SK-N-SH (cell line): ENCODE measurements at regions not wholly inside any gene's neighbourhood (a gene's known extent, or its start where the extent isn't known, plus 50 kb on each side); places are given as distances from the start of the nearest gene placed in this dataset.

Experiments
- CHD2 ChIP-seq: fragments of 150-350 bp; IDR thresholded peaks from 2 replicates; pipeline ENCODE4 v1.6.1; 2018; ENCODE audit warnings: low read length; ENCODE audit not compliant: partially characterized antibody
- CTCF ChIP-seq: fragments of 200-600 bp; sonication (generic); IDR thresholded peaks from 2 replicates; pipeline ENCODE4 v1.6.1; 2017; ENCODE audit warnings: antibody characterized with exemption, mild to moderate bottlenecking, moderate library complexity
- ELF1 ChIP-seq: IDR thresholded peaks from 2 replicates; pipeline ENCODE4 v1.4.0; 2012
- FOXJ3 ChIP-seq: sonication (generic); formaldehyde crosslinking; IDR thresholded peaks from 2 replicates; pipeline ENCODE4 v1.5.1; 2020; ENCODE audit warnings: mild to moderate bottlenecking, missing genetic modification reagents
- FOXM1 ChIP-seq: IDR thresholded peaks from 2 replicates; pipeline ENCODE4 v1.4.0; 2012; ENCODE audit warnings: low read depth, mild to moderate bottlenecking
- GATA2 ChIP-seq: sonication (generic); formaldehyde crosslinking; IDR thresholded peaks from 2 replicates; pipeline ENCODE4 v1.5.0; 2020; ENCODE audit warnings: mild to moderate bottlenecking, missing genetic modification reagents
- MAX ChIP-seq: IDR thresholded peaks from 2 replicates; pipeline ENCODE4 v1.4.0; 2012; ENCODE audit warnings: low read depth
- MEF2A ChIP-seq: IDR thresholded peaks from 2 replicates; pipeline ENCODE4 v1.4.0; 2012; ENCODE audit warnings: low read depth, borderline replicate concordance
- NRF1 ChIP-seq: IDR thresholded peaks from 2 replicates; pipeline ENCODE4 v1.6.1; 2012; ENCODE audit warnings: low read depth, mild to moderate bottlenecking, low read length
- POLR2AphosphoS5 ChIP-seq: IDR thresholded peaks from 2 replicates; pipeline ENCODE4 v1.6.1; 2012; ENCODE audit warnings: low read depth, low read length
- RAD21 ChIP-seq: IDR thresholded peaks from 2 replicates; pipeline ENCODE4 v1.6.1; 2012; ENCODE audit warnings: mild to moderate bottlenecking, low read length
- REST ChIP-seq: IDR thresholded peaks from 2 replicates; pipeline ENCODE4 v1.6.1; 2012; ENCODE audit warnings: mild to moderate bottlenecking, low read depth, low read length, moderate library complexity
- RFX5 ChIP-seq: IDR thresholded peaks from 2 replicates; pipeline ENCODE4 v1.6.1; 2012; ENCODE audit warnings: mild to moderate bottlenecking, improper control_type of control experiment, low read length
- SIN3A ChIP-seq: IDR thresholded peaks from 2 replicates; pipeline ENCODE4 v1.6.1; 2012; ENCODE audit warnings: low read depth, mild to moderate bottlenecking, low read length, moderate library complexity, borderline replicate concordance
- TAF1 ChIP-seq: IDR thresholded peaks from 2 replicates; pipeline ENCODE4 v1.6.1; 2012; ENCODE audit warnings: low read depth, mild to moderate bottlenecking, low read length, moderate library complexity, borderline replicate concordance
- TCF12 ChIP-seq: IDR thresholded peaks from 2 replicates; pipeline ENCODE4 v1.4.0; 2012
- TEAD4 ChIP-seq: IDR thresholded peaks from 2 replicates; pipeline ENCODE4 v1.4.0; 2012; ENCODE audit warnings: mild to moderate bottlenecking, borderline replicate concordance; ENCODE audit not compliant: insufficient read depth
- USF1 ChIP-seq: IDR thresholded peaks from 2 replicates; pipeline ENCODE4 v1.4.0; 2012; ENCODE audit warnings: low read depth, borderline replicate concordance

- TF ChIP-seq NRF1 = no peak
- no peak for TF ChIP-seq RFX5
- no peak for TF ChIP-seq FOXM1
- peak; percentile 90 for TF ChIP-seq TCF12
- no peak for TF ChIP-seq MAX
- TF ChIP-seq POLR2AphosphoS5 = peak; percentile 71; the same call in 1 of the 2 replicates
- TF ChIP-seq GATA2 (CRISPR knock-in tag) = peak; percentile 93
- TF ChIP-seq RAD21 = peak; percentile 28
- peak; percentile 92 for TF ChIP-seq FOXJ3 (CRISPR knock-in tag)
- TF ChIP-seq REST = no peak
- TF ChIP-seq ELF1 = no peak
- no peak for TF ChIP-seq CTCF
- TF ChIP-seq CHD2 = peak; percentile 91
- no peak for TF ChIP-seq MEF2A
- TF ChIP-seq USF1 = no peak
- TF ChIP-seq TAF1 = no peak
- TF ChIP-seq TEAD4 = peak; percentile 70
- TF ChIP-seq SIN3A = no peak
Measured at GRCh38 chr3:56890448-56891091, 88.8 kb upstream of the ARHGEF3 start (continued).
